ENCODE measurements at regions not wholly inside any gene's neighbourhood (a gene's known extent, or its start where the extent isn't known, plus 50 kb on each side); places are given as distances from the start of the nearest gene placed in this dataset.

DNA sequence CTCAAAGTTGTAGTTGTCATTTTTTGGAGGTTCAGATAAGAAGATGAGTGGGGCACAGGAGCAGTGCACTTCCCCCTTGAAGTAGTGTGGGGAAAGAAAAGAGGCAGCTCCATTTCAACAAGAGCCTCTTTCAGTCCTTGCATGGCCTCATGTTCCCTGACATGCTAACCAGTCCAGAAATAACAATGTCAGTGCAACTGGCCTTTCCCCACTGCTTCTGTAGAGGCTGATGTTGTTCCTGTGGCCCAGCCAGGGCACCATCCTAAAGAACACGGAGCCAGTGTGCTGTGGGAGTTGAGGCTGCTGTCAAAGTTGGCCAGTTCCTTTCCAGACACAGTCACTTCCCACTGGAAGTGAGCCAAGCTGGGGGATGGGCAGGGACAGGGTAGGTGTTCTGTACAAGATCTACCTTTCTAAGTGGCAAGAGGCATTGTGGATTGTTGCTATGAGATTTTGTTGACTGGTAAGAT is 77.7 kb upstream of the SLC38A2 start:
- Histone ChIP-seq H2AFZ (ENCODE audit: low read length) (no peak overlapping the region), H3K4me3 (replicated peaks in 1 of 4; ENCODE audit: control extremely low read depth in 1 of 4, insufficient read depth in 1 of 4, low read depth in 3 of 4, low read length in 4 of 4) (no peak overlapping the region), H3K4me1 (ENCODE audit: control insufficient read depth, extremely low read depth, insufficient read depth, low read length) (peaks cover 8% of the 10 kb centered on the region), H3K27me3 (ENCODE audit: control insufficient read depth, insufficient read depth, low read length) (no peaks in the 10 kb centered on the region), H3K27ac (ENCODE audit: insufficient read depth, low read length) (no peak overlapping the region), H3K79me2 (ENCODE audit: control insufficient read depth, insufficient read depth, low read length) (no peaks in the 10 kb centered on the region), H3K4me2 (ENCODE audit: extremely low read depth, insufficient read depth, low read length) (no peak overlapping the region), H3K36me3 (ENCODE audit: control insufficient read depth, insufficient read depth, low read length) (no peaks in the 10 kb centered on the region), H4K20me1 (ENCODE audit: control insufficient read depth, extremely low read depth, insufficient read depth, low read length) (no peaks in the 10 kb centered on the region), H3K9me3 (ENCODE audit: control insufficient read depth, insufficient read depth, low read depth, low read length) (no peaks in the 10 kb centered on the region), H3K9ac (ENCODE audit: insufficient read depth, low read length) (no peak overlapping the region)
- no peak for TF ChIP-seq EZH2 (IDR thresholded peaks at IDR 0.05; ENCODE audit: low read length, missing control alignments)
- TF ChIP-seq, protein P1, sequence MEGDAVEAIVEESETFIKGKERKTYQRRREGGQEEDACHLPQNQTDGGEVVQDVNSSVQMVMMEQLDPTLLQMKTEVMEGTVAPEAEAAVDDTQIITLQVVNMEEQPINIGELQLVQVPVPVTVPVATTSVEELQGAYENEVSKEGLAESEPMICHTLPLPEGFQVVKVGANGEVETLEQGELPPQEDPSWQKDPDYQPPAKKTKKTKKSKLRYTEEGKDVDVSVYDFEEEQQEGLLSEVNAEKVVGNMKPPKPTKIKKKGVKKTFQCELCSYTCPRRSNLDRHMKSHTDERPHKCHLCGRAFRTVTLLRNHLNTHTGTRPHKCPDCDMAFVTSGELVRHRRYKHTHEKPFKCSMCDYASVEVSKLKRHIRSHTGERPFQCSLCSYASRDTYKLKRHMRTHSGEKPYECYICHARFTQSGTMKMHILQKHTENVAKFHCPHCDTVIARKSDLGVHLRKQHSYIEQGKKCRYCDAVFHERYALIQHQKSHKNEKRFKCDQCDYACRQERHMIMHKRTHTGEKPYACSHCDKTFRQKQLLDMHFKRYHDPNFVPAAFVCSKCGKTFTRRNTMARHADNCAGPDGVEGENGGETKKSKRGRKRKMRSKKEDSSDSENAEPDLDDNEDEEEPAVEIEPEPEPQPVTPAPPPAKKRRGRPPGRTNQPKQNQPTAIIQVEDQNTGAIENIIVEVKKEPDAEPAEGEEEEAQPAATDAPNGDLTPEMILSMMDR (conservative IDR thresholded peaks at IDR 0.05 in 1 of 2, IDR thresholded peaks at IDR 0.05 in 1 of 2; ENCODE audit: low read depth in 1 of 2, low read length in 2 of 2): no peak
- no peak for DNase-seq (ENCODE audit: low read depth in 2 of 2)

DNA sequence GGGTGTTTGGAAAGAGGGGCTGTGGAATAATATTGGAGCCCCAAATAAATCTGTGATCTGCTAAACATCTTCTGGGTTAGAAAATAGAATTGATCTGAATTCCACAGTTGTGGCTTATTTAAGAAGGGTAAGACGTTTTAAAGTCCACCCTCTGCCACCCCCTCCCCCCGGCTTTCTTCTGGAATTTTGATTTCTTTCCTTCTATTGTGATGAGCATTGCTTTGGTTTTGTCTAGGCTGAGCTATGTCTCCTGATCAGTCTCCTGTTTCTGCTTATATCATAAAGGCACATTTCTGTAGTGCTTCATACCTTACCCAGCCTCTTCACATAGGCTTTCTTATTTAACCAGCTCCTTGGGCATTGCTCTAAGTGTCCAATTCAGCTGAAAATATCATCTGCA is 77.3 kb upstream of the SLC38A2 start:
- Histone ChIP-seq H3K4me2 (ENCODE audit: extremely low read depth, insufficient read depth, low read length) (no peak overlapping the region), H3K4me1 (ENCODE audit: control insufficient read depth, extremely low read depth, insufficient read depth, low read length) (peaks cover 8% of the 10 kb centered on the region), H3K36me3 (ENCODE audit: control insufficient read depth, insufficient read depth, low read length) (no peaks in the 10 kb centered on the region), H4K20me1 (ENCODE audit: control insufficient read depth, extremely low read depth, insufficient read depth, low read length) (no peaks in the 10 kb centered on the region), H3K4me3 (replicated peaks in 1 of 4; ENCODE audit: control extremely low read depth in 1 of 4, insufficient read depth in 1 of 4, low read depth in 3 of 4, low read length in 4 of 4) (no peak overlapping the region), H2AFZ (ENCODE audit: low read length) (no peak overlapping the region), H3K9me3 (ENCODE audit: control insufficient read depth, insufficient read depth, low read depth, low read length) (no peaks in the 10 kb centered on the region), H3K9ac (ENCODE audit: insufficient read depth, low read length) (no peak overlapping the region), H3K27me3 (ENCODE audit: control insufficient read depth, insufficient read depth, low read length) (no peaks in the 10 kb centered on the region), H3K79me2 (ENCODE audit: control insufficient read depth, insufficient read depth, low read length) (no peaks in the 10 kb centered on the region), H3K27ac (ENCODE audit: insufficient read depth, low read length) (no peak overlapping the region)
- no peak for DNase-seq (ENCODE audit: low read depth in 2 of 2)
- TF ChIP-seq, protein P1 (conservative IDR thresholded peaks at IDR 0.05 in 1 of 2, IDR thresholded peaks at IDR 0.05 in 1 of 2; ENCODE audit: low read depth in 1 of 2, low read length in 2 of 2): no peak
- no peak for TF ChIP-seq EZH2 (IDR thresholded peaks at IDR 0.05; ENCODE audit: low read length, missing control alignments)

DNA sequence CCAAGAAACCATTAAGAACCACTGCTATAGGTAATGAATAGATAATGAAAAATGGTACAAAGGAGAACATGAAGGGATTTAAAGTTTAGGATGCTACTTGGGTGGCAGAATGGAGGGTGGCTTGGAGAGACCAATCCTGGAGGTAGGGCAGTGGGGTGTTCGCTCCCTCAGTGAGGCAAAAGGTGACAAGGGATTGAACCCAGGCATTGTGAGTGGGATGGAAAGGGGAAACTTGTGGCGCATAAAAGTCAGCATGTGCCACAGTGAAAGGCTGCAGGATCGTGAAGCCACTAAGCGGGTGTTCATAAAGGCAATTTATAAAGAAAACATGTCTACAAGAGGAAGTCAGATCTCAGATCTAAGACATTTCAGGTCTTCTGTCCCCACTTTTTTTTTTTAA is 76.7 kb upstream of the SLC38A2 start:
- Histone ChIP-seq H2AFZ (ENCODE audit: low read length) (no peak overlapping the region), H3K79me2 (ENCODE audit: control insufficient read depth, insufficient read depth, low read length) (no peaks in the 10 kb centered on the region), H3K36me3 (ENCODE audit: control insufficient read depth, insufficient read depth, low read length) (no peaks in the 10 kb centered on the region), H4K20me1 (ENCODE audit: control insufficient read depth, extremely low read depth, insufficient read depth, low read length) (no peaks in the 10 kb centered on the region), H3K4me2 (ENCODE audit: extremely low read depth, insufficient read depth, low read length) (no peak overlapping the region), H3K4me1 (ENCODE audit: control insufficient read depth, extremely low read depth, insufficient read depth, low read length) (peaks cover 8% of the 10 kb centered on the region), H3K27me3 (ENCODE audit: control insufficient read depth, insufficient read depth, low read length) (no peaks in the 10 kb centered on the region), H3K9ac (ENCODE audit: insufficient read depth, low read length) (no peak overlapping the region), H3K4me3 (replicated peaks in 1 of 4; ENCODE audit: control extremely low read depth in 1 of 4, insufficient read depth in 1 of 4, low read depth in 3 of 4, low read length in 4 of 4) (no peak overlapping the region), H3K27ac (ENCODE audit: insufficient read depth, low read length) (no peak overlapping the region), H3K9me3 (ENCODE audit: control insufficient read depth, insufficient read depth, low read depth, low read length) (no peaks in the 10 kb centered on the region)
- DNase-seq (ENCODE audit: low read depth in 2 of 2): no peak
- TF ChIP-seq EZH2 (IDR thresholded peaks at IDR 0.05; ENCODE audit: low read length, missing control alignments): no peak
- TF ChIP-seq, protein P1 (conservative IDR thresholded peaks at IDR 0.05 in 1 of 2, IDR thresholded peaks at IDR 0.05 in 1 of 2; ENCODE audit: low read depth in 1 of 2, low read length in 2 of 2): no peak
